NT2/D1 (cell line): ENCODE measurements at regions not wholly inside any gene's neighbourhood (a gene's known extent, or its start where the extent isn't known, plus 50 kb on each side); places are given as distances from the start of the nearest gene placed in this dataset.
"Not testable (repeated sequence)": the region's sequence is repeated elsewhere in the genome, so short reads cannot be mapped to it uniquely, and the experiment has no call there.

ENCODE experiments used
- YY1 ChIP-seq: IDR thresholded peaks from 2 replicates; pipeline ENCODE4 v1.6.1; 2011; ENCODE audit not compliant: insufficient read length, insufficient read depth
- ZNF274 ChIP-seq: IDR thresholded peaks from 2 replicates; pipeline ENCODE4 v1.6.1; 2011; ENCODE audit warnings: mild to moderate bottlenecking, low read depth, low read length

DNA sequence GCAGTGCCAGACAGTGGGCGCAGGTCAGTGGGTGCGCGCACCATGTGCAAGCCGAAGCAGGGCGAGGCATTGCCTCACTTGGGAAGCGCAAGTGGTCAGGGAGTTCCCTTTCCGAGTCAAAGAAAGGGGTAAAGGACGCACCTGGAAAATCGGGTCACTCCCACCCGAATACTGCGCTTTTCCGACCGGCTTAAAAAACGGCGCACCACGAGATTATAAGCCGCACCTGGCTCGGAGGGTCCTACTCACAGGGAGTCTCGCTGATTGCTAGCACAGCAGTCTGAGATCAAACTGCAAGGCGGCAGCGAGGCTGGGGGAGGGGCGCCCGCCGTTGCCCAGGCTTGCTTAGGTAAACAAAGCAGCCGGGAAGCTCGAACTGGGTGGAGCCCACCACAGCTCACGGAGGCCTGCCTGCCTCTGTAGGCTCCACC is 77.9 kb downstream of the NR4A2 start:
- not testable (repeated sequence) for TF ChIP-seq YY1, ZNF274
